Activated T-cell treated with anti-CD3 and anti-CD28 coated beads, Interleukin-2, amount 50 U/mL, for 1 hour (primary cell): ENCODE measurements at regions not wholly inside any gene's neighbourhood (a gene's known extent, or its start where the extent isn't known, plus 50 kb on each side); places are given as distances from the start of the nearest gene placed in this dataset.
"Not testable (repeated sequence)": the region's sequence is repeated elsewhere in the genome, so short reads cannot be mapped to it uniquely, and the experiment has no call there.

Source experiments
- DNase-seq: peaks from one replicate; pipeline ENCODE4 v3.0.0-alpha.2; 2020

DNA sequence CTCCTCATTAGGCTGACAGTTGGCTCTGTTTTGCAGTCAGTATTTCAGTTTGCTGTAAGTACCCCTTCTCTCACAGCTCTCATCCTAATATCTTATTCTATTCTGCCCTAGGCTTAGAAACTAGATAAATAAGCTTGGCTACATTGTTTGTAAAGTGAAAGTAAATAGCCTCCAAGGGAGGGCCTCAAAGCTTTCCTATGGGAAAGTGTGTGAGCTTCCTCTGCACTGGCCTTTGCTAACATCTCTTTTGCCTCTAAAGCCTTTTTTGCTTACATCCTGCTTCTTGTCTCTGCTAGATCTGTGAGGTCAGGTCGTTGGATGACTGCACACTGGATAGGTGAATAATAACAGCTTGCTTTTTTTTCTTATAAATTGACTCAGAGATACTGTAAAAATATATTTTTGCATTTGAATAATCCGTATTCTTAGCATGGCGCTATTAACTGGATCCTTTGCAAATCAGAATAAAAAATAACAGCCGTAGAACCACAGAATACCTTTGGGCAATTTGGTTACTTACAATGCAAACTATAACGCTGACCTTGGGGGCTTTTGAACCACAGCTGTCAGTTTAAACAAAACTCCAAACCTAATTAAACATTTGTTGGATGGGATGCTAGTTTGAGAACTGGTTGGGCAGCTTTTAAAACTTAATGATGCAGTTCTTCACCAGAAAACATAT lies 55.1 kb downstream of the TTC6 start:
- no peak for DNase-seq

DNA sequence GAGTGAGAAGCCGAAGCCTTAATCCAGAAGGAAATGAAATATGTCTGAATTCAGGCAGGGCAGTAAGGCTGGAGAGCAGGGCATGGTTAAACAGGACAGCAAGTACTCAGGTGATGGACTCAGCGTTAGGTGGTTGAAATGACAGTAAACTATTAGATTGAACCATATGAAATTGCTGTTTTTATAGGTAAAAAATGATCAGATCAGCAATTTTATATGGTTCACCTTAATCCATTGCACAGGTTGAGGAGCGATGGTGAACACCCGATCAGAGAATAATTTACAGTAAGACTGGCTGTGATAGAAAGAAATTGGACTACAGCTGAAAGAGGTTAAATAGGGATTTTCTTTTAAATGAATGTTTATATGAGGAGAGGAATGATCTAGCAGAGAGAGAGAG lies 56.6 kb downstream of the TTC6 start:
- no peak for DNase-seq

DNA sequence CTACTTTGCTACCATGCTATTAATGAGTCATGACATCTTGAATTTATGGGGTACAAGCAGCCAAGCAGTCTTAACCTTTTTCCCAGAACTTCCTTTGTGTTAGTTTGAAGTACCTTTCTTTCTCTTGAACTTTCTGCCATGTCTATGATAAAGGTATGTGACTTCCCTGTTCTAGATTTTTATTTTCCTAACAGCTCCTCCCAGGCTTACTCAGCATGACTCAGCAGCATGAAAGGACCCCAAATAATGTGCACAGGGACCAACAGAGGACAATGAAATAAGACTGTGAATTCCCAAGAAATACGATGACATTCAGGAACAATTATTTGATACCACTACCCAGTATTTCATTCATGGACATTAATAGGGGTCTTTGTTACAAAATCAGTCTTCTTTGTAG lies 60.0 kb downstream of the TTC6 start:
- DNase-seq: no peak

DNA sequence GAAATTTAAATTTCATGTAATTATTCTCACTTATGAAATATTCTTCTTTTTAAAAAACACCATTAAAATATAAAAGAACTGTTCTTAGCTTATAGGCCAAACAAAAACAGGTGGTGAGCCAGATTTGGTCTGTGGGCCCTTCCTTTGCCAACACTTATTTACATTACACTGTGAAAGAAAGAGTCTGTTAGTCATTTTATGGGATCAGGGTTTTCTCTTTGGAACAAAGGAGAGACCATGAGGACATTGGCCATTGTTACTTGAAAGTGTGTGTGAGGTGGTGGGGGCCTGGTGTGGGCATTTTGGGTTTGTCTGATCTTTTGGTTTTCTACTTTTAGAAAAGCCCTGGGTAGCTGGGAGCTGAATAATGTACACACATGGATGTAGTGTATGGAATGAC lies 62.7 kb downstream of the TTC6 start:
- DNase-seq: no peak

DNA sequence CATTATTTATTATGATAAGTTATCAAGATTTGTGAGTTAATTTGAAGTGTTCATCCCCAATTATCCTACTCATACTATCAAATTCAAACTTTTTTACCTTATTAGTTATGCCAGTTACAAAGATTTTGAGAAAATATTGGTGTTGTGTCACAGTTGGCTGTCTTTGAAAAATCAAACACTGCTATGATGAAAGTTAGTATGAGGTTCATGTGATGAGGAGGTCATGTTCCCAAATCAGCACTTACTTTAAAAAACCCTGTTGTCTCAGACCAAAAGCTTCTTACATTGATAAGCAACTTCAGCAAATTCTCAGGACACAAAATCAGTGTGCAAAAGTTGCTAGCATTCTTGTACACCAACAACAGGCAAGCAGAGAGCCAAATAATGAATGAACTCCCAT lies 68.1 kb downstream of the TTC6 start:
- DNase-seq: no peak

DNA sequence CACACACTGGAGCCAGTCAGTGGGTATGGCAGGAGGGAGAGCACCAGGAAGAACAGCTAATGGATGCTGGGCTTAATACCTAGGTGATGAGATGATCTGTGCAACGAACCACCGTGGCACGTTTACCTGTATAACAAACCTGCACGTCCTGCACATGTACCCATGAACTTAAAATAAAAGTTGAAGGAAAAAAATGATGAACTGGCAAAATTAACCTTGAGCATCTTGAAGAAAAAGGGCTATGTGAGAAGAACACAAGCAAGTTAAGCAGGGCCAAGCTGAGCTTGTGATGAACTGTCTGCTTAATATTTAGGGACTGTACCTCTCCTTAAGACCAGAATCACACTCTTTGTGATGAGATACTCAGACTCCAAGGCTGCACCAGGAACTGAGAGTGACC lies 70.0 kb downstream of the TTC6 start:
- no peak for DNase-seq

DNA sequence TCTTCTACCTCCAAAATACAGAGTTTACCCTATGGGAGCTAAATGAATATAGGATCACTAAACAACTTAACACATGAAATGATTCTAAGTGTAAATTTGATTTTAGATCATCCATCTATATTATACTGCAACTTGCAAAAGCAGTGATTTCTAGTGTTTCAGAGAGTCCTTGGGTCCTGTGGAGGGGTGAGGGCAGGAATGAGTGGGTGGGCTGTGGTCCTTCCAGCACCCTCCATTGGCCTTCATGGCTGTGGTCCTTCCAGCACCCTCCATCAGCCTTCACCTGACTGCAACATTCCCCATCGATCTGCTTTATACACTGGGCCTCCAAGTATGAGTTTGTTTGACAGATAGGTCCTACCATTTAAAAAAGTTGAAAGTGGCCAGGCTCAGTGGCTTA lies 70.5 kb downstream of the TTC6 start:
- no peak for DNase-seq

DNA sequence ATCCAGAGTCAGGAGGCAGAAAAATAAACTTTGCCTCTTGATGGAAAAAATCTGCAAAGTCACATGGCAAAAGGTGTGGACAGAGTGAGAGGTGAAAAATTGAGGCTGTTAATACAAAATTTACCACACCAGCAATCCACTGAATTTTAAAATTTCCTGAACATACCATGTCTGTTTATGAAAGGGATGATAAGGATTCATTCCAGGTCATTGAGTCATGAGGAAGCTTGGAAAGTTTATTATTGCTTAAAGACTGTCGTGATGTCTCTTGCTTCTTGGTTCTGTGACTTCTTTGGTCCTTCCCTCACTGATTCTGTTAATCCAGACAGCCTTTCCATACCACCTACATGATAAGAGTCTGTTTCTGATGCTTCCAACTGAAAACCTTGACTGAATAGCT lies 73.2 kb downstream of the TTC6 start:
- DNase-seq: no peak

DNA sequence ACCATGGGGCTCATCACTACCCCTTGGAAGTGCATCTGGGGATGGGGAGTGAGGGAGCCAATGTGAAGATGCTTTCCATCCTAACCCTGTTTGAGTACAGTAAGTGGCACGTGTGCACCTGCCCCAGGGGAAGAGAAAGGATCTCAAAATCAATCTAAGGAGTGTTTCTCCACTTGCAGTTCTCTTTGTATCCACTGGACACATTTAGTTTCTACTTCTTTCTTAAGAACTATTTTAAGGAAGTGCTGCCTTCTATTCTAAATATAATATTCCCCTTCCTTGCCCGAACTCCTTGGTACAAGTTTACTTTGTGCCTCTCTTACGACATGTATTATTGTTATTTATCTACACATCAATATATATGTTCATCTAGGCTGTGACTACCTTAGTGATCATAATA lies 73.8 kb downstream of the TTC6 start:
- no peak for DNase-seq

DNA sequence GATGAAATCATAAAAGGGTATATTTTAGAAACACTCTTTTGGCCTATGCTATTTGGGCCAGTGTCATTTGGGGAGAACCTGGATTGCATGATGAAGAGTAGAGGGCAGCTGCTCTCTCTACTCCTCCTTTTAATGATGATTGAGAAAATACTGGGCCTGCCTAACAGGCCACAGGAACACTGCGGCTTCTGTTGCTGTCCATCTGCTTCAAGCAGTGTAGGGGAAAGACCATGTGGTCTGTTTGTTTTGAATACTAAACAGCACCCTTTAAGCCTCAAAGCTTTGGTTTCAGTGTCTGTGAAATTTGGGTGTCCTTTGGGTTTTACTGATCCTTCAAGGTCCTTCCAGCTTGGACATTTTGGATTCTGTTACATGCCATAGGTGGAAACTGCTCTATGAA lies 78.0 kb downstream of the TTC6 start:
- no peak for DNase-seq

DNA sequence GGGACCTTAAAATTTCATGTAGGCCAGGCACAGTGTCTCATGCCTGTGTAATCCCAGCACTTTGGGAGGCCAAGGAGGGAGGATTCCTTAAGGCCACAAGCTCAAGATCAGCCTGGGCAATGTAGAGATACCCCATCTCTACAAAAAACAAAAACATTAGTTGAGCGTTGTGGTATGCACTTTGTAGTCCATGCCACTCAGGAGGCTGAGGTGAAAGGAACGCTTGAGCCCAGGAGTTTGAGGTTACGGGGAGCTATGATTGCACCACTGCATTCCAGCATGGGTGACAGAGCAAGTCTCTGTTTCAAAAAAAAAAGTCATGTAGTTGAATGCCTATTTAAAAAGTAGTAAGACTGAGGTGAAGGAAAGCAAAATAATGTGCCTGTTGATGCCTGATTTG lies 83.5 kb downstream of the TTC6 start:
- no peak for DNase-seq

DNA sequence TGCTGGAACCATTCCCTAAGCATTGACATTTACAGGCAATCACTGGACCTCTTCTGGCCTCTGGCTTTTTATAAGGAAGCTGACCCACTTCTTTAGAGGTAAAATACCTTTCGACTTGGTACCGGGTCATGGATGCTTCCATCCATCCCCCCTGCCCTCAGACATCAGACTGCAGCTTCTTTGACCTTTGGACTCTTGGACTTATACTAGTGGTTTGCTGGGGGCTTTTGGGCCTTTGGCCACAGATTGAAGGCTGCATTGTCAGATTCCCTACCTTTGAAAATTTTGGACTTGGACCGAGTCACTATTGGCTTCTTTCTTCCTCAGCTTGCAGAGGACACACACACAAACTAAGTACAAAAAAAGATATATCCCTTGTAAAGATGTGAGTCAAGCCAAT lies 86.1 kb downstream of the TTC6 start:
- no peak for DNase-seq

DNA sequence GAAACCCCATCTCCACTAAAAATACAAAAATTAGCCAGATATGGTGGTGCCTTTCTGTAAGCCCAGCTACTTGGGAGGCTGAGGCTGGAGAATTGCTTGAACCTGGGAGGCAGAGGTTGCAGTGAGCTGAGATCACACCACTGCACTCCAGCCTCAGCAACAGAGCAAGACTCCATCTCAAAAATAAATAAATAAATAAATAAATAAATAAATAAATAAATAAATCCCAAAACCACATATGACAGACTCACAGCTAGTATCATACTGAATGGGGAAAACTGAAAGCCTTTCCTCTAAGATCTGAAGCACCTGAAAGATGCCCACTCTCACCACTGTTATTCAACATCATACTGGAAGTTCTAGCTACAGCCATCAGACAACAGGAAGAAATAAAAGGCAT lies 97.3 kb downstream of the TTC6 start:
- not testable (repeated sequence) for DNase-seq

DNA sequence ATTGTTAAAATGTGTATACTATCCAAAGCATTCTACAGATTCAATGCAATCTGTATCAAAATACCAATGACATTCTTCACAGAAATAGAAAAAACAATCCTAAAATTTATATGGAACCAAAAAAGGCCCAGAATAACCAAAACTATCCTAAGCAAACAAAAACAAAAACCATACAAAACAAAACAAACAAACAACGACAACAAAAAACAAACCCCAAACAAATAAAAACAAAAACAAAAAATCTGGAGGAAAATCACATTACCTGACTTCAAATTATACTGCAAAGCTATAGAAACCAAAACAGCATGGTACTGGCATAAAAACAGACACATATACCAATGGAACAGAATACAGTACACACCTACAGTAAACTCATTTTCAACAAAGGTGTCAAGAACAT lies 98.0 kb downstream of the TTC6 start:
- DNase-seq: not testable (repeated sequence)

DNA sequence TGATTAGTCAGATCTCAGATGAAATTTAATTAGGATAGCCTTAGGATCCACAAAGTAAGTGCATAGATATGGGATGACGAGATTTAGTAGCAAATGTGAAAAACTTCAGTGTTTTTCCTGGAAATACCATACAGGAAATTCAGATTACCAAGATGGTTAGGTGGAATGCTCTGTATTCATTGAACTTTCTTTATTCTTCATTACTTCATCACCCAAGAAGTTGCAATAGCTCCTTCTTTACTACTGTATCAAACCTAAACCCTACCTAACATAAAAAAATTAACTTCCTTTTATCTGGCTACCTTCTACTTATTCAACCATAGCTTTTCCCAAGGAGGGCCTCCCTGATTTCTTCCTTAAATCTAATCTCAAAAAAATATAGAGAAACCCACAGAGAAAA lies 100.4 kb downstream of the TTC6 start:
- DNase-seq: no peak

DNA sequence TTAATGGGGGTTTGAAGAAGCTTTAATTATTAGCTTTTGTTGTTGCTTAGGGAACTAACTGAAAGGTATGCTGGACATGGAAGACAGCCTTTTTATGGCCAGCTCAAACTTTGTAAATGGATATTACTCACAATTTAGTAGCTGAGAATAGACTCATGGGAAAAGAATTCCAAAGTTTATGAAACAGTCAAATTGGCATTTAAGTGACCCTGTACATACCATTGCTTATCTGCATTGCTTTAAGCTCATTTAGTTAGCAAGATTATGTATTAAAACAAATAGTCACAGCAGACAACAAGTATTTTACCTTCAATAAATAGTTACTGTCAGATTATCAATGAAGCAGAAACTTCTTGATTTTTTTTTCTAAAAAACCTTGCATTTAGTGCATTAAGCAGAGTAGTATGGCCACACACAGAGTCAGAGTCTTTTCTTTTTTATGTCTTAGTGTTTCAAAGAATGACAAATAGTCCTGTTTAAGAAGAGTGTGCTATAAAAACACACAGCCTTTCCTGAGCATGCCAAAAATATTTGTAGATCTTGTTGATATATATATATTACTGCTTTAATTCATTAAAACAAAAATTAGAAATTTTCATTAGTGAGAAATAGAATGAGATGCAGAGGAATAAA lies 102.2 kb downstream of the TTC6 start:
- DNase-seq: no peak

DNA sequence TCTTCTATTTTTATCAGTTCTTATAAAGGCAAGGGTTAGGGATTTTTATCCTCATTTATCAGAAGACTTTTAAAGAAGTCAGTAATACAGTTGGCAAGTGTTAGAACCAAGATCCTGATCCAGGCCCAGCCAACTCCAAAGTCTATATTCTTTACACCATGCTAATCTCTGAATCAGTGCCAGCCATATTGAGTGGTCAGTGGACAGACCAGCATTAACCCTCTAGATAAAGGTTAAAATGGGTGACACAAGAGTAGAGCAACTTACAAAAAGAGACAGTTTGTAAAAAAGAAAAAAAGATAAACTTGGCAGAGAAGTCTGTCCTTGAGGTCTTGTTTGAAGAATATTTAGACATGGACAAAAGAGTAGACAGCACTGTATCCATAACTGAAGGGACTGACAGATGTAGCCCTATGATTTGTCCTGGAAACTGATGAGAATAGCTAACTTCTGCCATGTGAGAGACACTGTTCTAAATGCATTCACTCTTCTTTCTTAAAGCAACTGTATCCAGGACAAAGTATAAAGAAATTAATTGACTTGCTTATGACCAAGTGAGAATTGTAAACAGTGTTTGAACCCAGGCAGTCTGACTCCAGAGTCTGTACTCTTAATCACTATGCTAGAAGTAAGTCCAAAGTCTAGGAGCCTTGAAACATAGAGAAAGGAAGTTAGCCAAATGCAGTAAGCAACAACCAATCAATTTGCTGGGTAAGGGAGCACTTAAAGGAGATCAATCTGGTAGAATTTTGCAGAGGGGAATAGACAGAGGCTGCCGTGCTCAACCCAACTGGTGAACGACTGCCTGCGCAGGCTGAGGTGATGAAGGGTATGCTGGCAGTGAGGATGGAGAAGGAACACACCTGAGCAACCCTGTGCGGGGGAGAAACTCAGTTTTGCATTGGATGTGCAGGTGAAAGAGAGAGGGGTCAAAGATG lies 103.7 kb downstream of the TTC6 start:
- DNase-seq: no peak

DNA sequence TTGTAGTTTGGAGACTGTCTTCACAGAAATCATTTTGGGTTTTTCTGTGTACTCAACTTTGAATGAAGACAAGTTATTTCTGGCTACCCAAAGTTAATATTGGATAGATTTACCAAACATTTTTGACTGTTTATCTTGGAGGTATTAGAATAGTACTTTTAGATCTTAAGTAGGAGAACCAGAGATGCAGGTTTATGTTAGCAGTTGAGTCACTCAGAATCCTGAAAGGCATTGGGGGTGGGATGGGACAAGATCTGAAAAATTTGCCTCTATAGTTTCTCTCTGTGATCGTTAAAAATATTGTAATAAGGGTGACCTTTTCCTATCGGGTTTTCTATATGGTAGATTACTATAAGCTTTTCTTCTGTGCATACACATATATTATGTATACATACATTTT lies 112.3 kb downstream of the TTC6 start:
- no peak for DNase-seq

DNA sequence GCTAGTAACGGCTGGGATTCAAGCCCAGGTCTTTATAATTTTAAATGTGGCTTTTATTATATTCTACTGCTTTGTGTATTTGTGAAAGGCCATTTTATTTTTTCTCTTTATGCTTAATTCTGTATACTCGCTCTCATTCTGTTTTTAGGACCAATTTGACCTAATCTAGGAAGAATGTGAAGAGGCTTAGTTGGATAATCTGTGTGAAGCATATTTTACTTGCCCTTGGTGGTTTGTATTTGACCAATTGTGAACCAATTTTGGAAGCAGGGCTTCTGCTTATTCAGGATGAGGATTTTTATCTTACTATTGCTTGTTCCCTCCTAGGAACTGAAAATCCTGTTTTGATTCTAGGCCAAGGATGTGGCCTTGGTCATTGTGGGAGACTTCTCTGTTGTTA lies 113.1 kb downstream of the TTC6 start:
- DNase-seq: no peak

DNA sequence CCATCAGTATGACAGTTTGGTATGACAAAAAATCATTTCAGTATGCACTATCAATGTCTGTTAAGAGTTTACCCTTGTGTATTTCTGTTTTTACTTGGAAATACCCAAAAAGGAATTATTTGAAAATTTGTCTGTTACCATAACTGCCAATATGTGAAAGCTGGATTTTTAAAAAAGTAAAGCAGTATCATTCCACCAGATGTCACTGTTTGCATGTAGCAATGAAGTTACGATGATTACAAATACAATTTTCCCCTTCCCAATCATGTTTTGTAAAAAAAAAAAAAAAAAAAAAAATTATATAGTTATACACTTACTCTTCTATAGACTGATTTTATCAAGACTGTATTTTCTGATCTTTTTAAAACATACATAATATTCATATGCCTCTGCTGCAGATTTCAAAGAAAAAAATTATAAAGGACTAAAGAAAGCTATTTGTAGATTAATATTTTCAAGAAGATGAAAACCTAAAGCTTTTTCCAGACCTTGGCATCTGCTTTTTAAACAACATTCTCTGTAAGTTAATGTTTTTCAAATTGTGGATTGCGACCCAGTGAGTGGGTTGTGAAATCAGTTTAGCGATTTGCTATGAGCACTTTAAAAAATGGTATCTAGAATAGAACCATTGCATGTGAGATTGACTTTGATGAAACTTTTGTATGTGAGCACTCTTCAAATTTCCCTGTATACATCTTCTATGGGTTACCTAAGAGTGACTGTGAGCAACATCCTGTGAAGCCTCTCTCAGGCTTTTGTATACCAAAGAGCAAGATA lies 114.2 kb downstream of the TTC6 start:
- DNase-seq: no peak

DNA sequence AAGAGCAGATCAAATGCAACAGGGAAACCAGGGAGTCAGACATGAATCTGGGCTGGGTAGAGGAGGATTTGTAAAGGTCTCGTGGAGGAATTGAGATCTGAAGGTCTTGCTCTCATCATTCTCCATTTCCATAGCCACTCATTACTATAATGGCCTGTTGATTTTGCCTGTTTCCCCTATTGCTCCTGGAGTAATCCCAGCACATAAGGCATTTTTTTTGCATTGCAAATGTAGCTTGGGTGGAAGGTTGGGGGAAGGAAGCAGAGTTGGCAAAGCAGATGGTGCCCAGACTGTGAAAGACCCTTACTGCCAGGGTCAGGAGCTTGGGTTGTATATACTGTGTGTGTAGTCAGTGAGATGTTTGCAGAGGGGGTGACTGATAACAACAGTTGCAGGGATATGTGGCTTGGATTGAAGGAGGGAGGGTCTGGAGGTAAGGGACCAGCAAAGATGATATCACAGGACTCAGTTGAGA lies 116.0 kb downstream of the TTC6 start:
- no peak for DNase-seq

DNA sequence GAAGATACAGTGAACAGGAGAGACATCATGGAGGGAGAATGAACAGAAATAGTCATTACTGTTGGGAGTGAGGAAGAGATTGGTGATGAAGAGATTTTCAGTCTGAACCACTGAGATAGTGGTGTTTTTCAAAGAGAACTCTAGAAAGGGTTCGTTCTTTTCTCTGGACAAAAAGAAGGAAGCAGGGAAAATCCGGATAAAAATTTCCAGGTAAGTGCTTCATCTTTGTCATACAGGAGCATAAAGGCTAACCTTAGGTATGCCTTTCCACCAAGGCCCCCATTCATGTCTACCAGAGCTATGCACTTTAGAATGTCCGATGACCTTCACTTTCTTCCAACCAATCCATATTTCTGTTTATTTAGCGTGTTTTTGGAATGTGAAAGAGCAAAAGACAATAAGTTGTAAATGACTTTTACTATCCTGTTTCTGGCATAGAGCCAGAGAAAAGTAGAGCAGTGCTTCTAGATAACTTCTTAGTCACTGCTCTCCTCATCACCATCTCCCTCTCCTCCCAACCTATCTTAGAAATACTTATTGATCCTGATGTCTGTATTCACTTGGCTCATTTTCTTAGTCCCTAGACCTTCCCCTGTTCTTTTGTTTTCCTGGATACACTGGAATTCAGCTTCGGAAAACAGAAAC lies 116.5 kb downstream of the TTC6 start:
- DNase-seq: no peak

DNA sequence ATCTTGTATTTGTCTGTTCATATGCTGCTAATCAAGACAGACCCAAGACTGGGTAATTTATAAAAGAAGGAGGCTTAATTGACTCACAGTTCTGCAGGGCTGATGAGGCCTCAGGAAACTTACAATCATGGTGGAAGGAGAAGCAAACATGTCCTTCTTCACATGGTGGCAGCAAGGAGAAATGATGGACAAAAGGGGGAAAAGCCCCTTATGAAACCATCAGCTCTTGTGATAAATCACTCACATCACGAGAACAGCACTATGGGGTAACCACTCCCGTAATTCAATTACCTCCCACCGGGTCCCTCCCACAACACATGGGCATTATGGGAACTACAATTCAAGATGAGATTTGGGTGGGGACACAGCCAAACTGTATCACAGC lies 117.0 kb downstream of the TTC6 start:
- DNase-seq: not testable (repeated sequence)
